ENCODE measurements at regions not wholly inside any gene's neighbourhood (a gene's known extent, or its start where the extent isn't known, plus 50 kb on each side); places are given as distances from the start of the nearest gene placed in this dataset.
"Not testable (repeated sequence)": the region's sequence is repeated elsewhere in the genome, so short reads cannot be mapped to it uniquely, and the experiment has no call there.

GRCh38 chr4:67291644-67292043 lies 253.7 kb downstream of the CENPC start:
- CTCF ChIA-PET = no interaction called here
- Histone ChIP-seq H3K27me3 (ENCODE audit: control insufficient read depth, insufficient read depth, low read length) (no peaks in the 10 kb centered on the region), H3K27ac (ENCODE audit: low read depth, low read length) (no peak overlapping the region), H3K4me3 (ENCODE audit: low read depth, low read length) (no peak overlapping the region), H3K9me3 (ENCODE audit: control insufficient read depth, insufficient read depth, low read length) (peaks cover 9% of the 10 kb centered on the region)
- TF ChIP-seq, protein P1, sequence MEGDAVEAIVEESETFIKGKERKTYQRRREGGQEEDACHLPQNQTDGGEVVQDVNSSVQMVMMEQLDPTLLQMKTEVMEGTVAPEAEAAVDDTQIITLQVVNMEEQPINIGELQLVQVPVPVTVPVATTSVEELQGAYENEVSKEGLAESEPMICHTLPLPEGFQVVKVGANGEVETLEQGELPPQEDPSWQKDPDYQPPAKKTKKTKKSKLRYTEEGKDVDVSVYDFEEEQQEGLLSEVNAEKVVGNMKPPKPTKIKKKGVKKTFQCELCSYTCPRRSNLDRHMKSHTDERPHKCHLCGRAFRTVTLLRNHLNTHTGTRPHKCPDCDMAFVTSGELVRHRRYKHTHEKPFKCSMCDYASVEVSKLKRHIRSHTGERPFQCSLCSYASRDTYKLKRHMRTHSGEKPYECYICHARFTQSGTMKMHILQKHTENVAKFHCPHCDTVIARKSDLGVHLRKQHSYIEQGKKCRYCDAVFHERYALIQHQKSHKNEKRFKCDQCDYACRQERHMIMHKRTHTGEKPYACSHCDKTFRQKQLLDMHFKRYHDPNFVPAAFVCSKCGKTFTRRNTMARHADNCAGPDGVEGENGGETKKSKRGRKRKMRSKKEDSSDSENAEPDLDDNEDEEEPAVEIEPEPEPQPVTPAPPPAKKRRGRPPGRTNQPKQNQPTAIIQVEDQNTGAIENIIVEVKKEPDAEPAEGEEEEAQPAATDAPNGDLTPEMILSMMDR (IDR thresholded peaks at IDR 0.05; ENCODE audit: low read depth, low read length) = no peak
- POLR2A ChIA-PET = no interaction called here
- no peak for DNase-seq (ENCODE audit: low read depth, low spot score)

GRCh38 chr4:67288964-67289363 lies 256.3 kb downstream of the CENPC start:
- DNase-seq (ENCODE audit: low read depth, low spot score) = no peak
- H3K4me3 ChIP-seq (ENCODE audit: low read depth, low read length) = no peak overlapping the region
- TF ChIP-seq, protein P1 (IDR thresholded peaks at IDR 0.05; ENCODE audit: low read depth, low read length) = no peak
- no peak overlapping the region for H3K27ac ChIP-seq (ENCODE audit: low read depth, low read length)
- peaks cover 20% of the 10 kb centered on the region for H3K9me3 ChIP-seq (ENCODE audit: control insufficient read depth, insufficient read depth, low read length)
- H3K27me3 ChIP-seq (ENCODE audit: control insufficient read depth, insufficient read depth, low read length) = no peaks in the 10 kb centered on the region
- ChIA-PET POLR2A (no interaction called here), CTCF (no interaction called here)

DNA sequence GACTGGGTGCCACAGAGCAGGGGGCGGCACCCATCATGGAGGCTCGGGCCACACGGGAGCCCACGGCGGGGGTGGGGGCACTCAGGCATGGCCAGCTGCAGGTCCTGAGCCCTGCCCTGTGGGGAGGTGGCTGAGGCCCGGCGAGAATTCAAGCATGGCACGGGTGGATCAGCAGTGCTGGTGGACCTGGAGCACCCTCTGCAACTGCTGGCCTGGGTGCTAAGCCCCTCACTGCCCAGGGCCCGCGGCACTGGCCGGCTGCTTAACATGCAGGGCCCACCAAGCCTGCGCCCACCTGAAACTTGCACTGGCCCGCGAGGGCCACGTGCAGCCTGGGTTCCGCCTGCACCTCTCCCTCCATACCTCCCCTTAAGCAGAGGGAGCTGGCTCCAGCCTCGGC lies 258.6 kb downstream of the CENPC start:
- CTCF ChIA-PET = no interaction called here
- no peak for DNase-seq (ENCODE audit: low read depth, low spot score)
- Histone ChIP-seq H3K27me3 (ENCODE audit: control insufficient read depth, insufficient read depth, low read length) (no peaks in the 10 kb centered on the region), H3K27ac (ENCODE audit: low read depth, low read length) (no peak overlapping the region), H3K9me3 (ENCODE audit: control insufficient read depth, insufficient read depth, low read length) (peaks cover 33% of the 10 kb centered on the region), H3K4me3 (ENCODE audit: low read depth, low read length) (no peak overlapping the region)
- POLR2A ChIA-PET = no interaction called here
- TF ChIP-seq, protein P1 (IDR thresholded peaks at IDR 0.05; ENCODE audit: low read depth, low read length) = no peak

GRCh38 chr4:67282749-67283148 lies 262.6 kb downstream of the CENPC start:
- peaks cover 29% of the 10 kb centered on the region for H3K9me3 ChIP-seq (ENCODE audit: control insufficient read depth, insufficient read depth, low read length)
- H3K27ac ChIP-seq (ENCODE audit: low read depth, low read length) = no peak overlapping the region
- POLR2A ChIA-PET = no interaction called here
- no peaks in the 10 kb centered on the region for H3K27me3 ChIP-seq (ENCODE audit: control insufficient read depth, insufficient read depth, low read length)
- TF ChIP-seq, protein P1 (IDR thresholded peaks at IDR 0.05; ENCODE audit: low read depth, low read length) = no peak
- no peak overlapping the region for H3K4me3 ChIP-seq (ENCODE audit: low read depth, low read length)
- DNase-seq (ENCODE audit: low read depth, low spot score) = no peak
- CTCF ChIA-PET = no interaction called here

DNA sequence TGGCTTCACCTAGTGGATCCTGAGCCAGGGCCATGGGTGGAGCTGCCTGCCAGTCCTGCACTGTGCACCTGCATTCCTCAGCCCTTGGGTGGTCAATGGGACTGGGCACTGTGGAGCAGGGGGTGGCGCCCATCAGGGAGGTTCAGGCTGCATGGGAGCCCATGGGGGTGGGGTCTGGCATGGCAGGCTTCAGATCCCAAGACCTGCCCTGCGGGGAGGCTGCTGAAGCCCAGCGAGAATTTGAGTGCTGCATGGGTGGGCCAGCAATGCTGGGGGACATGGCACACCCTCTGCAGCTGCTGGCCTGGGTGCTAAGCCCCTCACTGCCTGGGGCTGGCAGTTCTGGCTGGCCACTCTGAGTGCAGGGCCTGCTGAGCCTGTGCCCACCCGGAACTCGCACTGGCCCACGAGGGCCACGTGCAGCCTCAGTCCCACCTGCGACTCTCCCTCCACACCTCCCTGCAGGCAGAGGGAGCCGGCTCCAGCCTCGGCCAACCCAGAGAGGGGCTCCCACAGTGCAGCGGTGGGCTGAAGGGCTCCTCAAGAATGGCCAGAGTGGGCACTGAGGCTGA lies 270.0 kb downstream of the CENPC start:
- ChIA-PET CTCF (no interaction called here), POLR2A (no interaction called here)
- Histone ChIP-seq H3K27ac (ENCODE audit: low read depth, low read length) (no peak overlapping the region), H3K9me3 (ENCODE audit: control insufficient read depth, insufficient read depth, low read length) (peaks cover 15% of the 10 kb centered on the region), H3K4me3 (ENCODE audit: low read depth, low read length) (no peak overlapping the region), H3K27me3 (ENCODE audit: control insufficient read depth, insufficient read depth, low read length) (no peaks in the 10 kb centered on the region)
- TF ChIP-seq, protein P1 (IDR thresholded peaks at IDR 0.05; ENCODE audit: low read depth, low read length) = no peak
- no peak for DNase-seq (ENCODE audit: low read depth, low spot score)

DNA sequence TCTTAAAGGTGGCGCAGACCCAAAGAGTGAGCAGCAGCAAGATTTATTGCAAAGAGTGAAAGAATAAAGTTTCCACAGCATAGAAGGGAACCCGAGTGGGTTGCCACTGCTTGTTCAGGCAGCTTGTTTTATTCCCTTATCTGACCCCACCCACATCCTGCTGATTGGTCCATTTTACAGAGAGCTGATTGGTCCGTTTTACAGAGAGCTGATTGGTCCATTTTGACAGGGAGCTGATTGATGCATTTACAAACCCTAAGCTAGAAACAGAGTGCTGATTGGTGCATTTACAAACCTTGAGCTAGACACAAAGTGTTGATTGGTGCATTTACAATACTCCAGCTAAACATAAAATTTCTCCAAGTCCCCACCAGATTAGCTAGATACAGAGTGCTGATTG lies 270.6 kb downstream of the CENPC start:
- H3K27me3 ChIP-seq (ENCODE audit: control insufficient read depth, insufficient read depth, low read length); POLR2A ChIA-PET; CTCF ChIA-PET; H3K4me3 ChIP-seq (ENCODE audit: low read depth, low read length); H3K27ac ChIP-seq (ENCODE audit: low read depth, low read length); DNase-seq (ENCODE audit: low read depth, low spot score): not testable (repeated sequence)
- H3K9me3 ChIP-seq (ENCODE audit: control insufficient read depth, insufficient read depth, low read length) = peaks cover 15% of the 10 kb centered on the region

All from AG04450 (cell line).